ENCODE measurements at regions not wholly inside any gene's neighbourhood (a gene's known extent, or its start where the extent isn't known, plus 50 kb on each side); places are given as distances from the start of the nearest gene placed in this dataset.
"Not testable (repeated sequence)": the region's sequence is repeated elsewhere in the genome, so short reads cannot be mapped to it uniquely, and the experiment has no call there.

DNA sequence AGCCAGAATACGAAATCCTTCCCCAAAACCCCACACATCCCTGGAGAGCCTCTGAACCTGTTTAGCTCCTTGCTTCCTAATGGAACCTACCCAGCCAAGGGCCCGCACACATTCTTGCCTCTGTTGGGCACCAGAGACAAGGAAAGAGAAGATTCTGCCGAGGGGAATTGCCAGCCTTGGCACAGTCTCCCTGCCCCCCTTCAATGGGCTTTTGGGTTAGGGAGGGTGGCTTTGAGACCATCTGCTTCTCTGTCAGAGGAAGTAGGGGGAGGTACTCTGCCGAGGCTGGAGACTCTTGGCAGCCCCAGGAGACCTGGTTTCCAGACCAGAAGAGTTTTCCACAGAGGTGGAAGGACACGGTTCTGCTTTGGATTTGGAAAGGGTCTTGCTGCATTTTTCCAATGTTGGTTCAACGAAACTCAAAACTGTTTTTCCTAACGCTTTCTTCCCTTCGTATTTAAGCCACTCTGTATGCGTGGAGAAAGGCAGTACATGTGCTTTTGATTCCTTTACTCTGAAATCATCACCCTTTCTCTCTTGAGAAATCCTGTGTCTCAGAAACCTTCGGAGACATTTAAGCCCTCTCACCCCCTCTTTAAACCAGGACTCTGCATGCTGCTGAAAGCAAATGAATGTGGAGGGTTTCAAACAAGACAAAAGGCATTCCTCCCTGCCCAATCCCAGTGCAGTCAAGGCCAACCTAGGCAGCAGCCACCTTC, 78.8 kb upstream of the PRR23C start:
- Histone ChIP-seq H3K27me3 (ENCODE audit: control insufficient read depth, insufficient read depth, low read length) (no peaks in the 10 kb centered on the region), H3K9me3 (ENCODE audit: control insufficient read depth, insufficient read depth, low read length) (no peaks in the 10 kb centered on the region), H3K36me3 (ENCODE audit: control insufficient read depth, insufficient read depth, low read length) (no peaks in the 10 kb centered on the region), H3K4me1 (ENCODE audit: control insufficient read depth, insufficient read depth, low read length) (no peaks in the 10 kb centered on the region), H3K27ac (ENCODE audit: low read length) (no peak overlapping the region), H3K4me3 (ENCODE audit: low read length) (no peak overlapping the region)
- WGBS (ENCODE audit: insufficient coverage, insufficient read length) = no CpG with 5 or more reads among the region's 10 CpGs
- no peak for DNase-seq (ENCODE audit: low read depth, low spot score)

DNA sequence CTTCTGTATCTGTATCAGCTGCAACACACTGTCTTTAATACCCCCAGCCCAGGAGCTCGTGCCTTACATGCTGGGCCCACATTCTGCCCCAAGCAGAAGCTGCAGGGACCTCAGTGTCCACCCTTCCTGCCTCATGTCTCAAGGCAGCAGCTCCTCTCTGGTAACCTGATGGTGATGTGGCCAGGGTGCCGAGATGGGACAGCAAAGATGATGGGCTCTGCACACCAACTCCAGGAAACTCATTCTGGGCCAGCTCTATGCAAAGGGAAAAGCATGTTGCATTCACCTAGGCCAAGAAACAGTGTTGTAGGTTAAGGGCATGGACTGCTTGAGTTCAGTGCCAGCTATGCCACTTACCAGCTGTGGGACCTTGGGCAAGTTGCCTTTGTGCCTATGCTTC, 79.5 kb upstream of the PRR23C start:
- Histone ChIP-seq H3K36me3 (ENCODE audit: control insufficient read depth, insufficient read depth, low read length) (no peaks in the 10 kb centered on the region), H3K4me3 (ENCODE audit: low read length) (no peak overlapping the region), H3K27ac (ENCODE audit: low read length) (no peak overlapping the region), H3K27me3 (ENCODE audit: control insufficient read depth, insufficient read depth, low read length) (no peaks in the 10 kb centered on the region), H3K9me3 (ENCODE audit: control insufficient read depth, insufficient read depth, low read length) (no peaks in the 10 kb centered on the region), H3K4me1 (ENCODE audit: control insufficient read depth, insufficient read depth, low read length) (no peaks in the 10 kb centered on the region)
- no peak for DNase-seq (ENCODE audit: low read depth, low spot score)
- WGBS (ENCODE audit: insufficient coverage, insufficient read length) = no CpG with 5 or more reads among the region's 2 CpGs

DNA sequence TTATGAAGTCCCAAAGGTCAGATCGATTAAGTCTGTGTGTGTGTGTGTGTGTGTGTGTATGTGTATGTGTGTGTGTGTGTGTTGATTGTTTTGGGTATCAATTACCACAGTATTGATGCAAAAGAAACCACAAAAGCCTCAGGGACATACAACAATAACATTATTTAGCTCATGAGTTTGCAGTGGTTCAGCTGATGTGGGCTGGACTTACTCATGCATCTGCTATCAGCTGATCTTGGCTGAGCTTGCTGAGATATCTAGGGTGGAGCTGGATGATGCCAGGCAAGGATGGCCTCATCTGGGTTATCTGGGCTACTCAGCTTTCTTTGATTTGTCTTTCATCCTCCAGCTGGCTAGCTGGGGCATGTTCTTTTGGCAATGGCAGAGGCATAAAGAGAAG, 82.4 kb upstream of the PRR23C start:
- H3K27me3 ChIP-seq (ENCODE audit: control insufficient read depth, insufficient read depth, low read length) = no peaks in the 10 kb centered on the region
- H3K4me3 ChIP-seq (ENCODE audit: low read length) = no peak overlapping the region
- H3K4me1 ChIP-seq (ENCODE audit: control insufficient read depth, insufficient read depth, low read length) = no peaks in the 10 kb centered on the region
- H3K9me3 ChIP-seq (ENCODE audit: control insufficient read depth, insufficient read depth, low read length) = no peaks in the 10 kb centered on the region
- DNase-seq (ENCODE audit: low read depth, low spot score) = no peak
- WGBS (ENCODE audit: insufficient coverage, insufficient read length) = no CpG with 5 or more reads among the region's 1 CpG
- H3K27ac ChIP-seq (ENCODE audit: low read length) = no peak overlapping the region
- H3K36me3 ChIP-seq (ENCODE audit: control insufficient read depth, insufficient read depth, low read length) = no peaks in the 10 kb centered on the region

DNA sequence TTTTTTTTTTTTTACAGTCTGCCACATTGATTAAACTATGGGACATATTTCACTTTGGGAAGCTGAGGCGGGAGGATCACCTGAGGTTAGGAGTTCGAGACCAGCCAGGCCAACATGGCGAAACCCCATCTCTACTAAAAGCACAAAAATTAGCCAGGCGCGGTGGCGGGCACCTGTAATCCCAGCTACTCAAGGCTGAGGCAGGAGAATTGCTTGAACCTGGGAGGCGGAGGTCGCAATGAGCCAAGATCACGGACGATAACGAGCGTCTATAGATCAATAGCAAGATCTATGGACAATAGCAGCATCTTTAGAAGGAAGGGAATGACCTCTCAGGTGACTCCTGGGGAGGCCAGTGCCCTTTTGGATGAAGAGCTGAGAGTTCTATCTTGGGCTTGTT, 82.9 kb upstream of the PRR23C start:
- H3K4me1 ChIP-seq (ENCODE audit: control insufficient read depth, insufficient read depth, low read length); H3K27me3 ChIP-seq (ENCODE audit: control insufficient read depth, insufficient read depth, low read length); H3K36me3 ChIP-seq (ENCODE audit: control insufficient read depth, insufficient read depth, low read length); H3K9me3 ChIP-seq (ENCODE audit: control insufficient read depth, insufficient read depth, low read length); H3K27ac ChIP-seq (ENCODE audit: low read length); DNase-seq (ENCODE audit: low read depth, low spot score); H3K4me3 ChIP-seq (ENCODE audit: low read length): not testable (repeated sequence)
- no CpG with 5 or more reads among the region's 12 CpGs for WGBS (ENCODE audit: insufficient coverage, insufficient read length)

DNA sequence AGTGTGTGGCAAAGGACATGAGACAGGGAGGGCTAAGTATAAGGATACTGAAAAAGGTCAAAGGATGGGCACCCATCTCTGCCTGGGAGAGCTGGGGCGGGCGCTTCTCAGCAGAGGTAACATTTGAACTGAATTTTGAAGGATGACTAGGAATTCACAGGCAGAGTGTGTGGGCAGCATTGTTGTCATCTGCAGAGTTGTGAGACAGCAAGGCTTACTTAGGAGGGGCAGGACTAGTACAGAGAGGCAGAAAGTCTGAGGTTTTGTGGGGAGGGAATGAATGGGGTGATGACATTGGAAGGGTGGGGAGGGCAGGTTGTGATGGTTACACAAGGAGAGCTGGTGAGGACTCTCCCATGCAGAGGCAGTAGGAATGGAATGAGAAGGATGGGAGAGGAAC, 84.1 kb upstream of the PRR23C start:
- H3K4me3 ChIP-seq (ENCODE audit: low read length) = no peak overlapping the region
- WGBS (ENCODE audit: insufficient coverage, insufficient read length) = no CpG with 5 or more reads among the region's 2 CpGs
- no peak for DNase-seq (ENCODE audit: low read depth, low spot score)
- H3K4me1 ChIP-seq (ENCODE audit: control insufficient read depth, insufficient read depth, low read length) = no peaks in the 10 kb centered on the region
- no peaks in the 10 kb centered on the region for H3K9me3 ChIP-seq (ENCODE audit: control insufficient read depth, insufficient read depth, low read length)
- H3K27me3 ChIP-seq (ENCODE audit: control insufficient read depth, insufficient read depth, low read length) = no peaks in the 10 kb centered on the region
- no peak overlapping the region for H3K27ac ChIP-seq (ENCODE audit: low read length)
- H3K36me3 ChIP-seq (ENCODE audit: control insufficient read depth, insufficient read depth, low read length) = no peaks in the 10 kb centered on the region

DNA sequence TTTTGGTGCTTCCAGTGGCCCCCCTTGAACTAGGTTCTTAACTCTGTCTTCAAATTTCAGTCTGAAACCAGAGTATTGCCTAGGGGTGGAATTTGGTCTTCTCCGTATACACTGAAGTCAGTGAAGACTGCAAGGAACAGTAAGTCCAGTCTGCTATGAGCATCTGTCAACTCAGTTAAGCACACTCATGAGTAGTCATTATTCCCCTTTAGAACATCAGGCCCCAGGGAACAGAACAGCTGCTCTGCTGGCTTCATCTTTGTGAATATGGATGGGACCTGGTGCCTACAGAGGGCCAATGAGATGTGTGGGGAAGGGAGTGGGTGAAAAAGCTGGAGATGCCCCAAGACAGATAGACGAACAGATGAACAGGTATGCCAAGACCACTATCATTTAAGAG, 85.2 kb upstream of the PRR23C start:
- WGBS (ENCODE audit: insufficient coverage, insufficient read length) = no CpG with 5 or more reads among the region's 2 CpGs
- DNase-seq (ENCODE audit: low read depth, low spot score) = no peak
- H3K36me3 ChIP-seq (ENCODE audit: control insufficient read depth, insufficient read depth, low read length) = no peaks in the 10 kb centered on the region

DNA sequence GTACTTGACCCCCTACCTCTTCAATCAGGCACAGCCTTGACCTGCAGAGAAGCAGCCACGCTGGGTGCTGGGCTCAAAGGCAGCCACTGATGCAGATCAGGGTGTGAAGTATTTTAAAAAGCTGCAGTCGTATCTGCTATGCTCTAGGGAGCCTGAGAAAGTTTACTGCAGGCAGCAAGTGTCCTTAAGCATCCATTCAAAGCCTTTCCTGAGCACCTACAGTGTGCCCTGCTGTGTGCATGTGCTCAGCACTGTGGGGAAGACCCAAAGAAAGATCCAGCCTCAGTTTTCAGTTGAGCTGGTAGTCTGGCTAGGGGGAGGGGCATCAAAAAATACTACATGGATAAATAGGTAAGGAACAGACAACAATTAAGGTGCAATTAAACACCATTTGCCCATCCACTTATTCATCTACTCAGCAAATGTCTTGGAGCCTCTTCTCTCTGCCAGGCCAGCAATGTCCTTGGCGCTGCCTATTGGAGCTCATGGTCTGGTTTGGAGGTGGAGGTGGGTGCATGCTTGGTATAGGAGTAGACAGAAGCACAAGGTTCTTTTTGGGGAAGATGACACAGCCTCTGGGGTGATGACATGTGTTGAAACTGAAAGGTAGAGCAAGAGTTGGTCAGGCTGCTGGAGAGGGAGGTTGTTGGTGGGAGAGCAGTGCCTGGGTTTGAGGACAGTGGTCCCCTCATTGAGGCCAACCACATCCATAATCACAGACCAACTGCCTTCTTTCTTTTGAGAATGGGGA, 85.9 kb upstream of the PRR23C start:
- WGBS (ENCODE audit: insufficient coverage, insufficient read length) = no CpG with 5 or more reads among the region's 3 CpGs
- DNase-seq (ENCODE audit: low read depth, low spot score) = no peak

More for the DNA sequence above, 85.2 kb upstream of the PRR23C start:
- no peak overlapping the region for H3K4me3 ChIP-seq (ENCODE audit: low read length)
- no peaks in the 10 kb centered on the region for H3K9me3 ChIP-seq (ENCODE audit: control insufficient read depth, insufficient read depth, low read length)
- H3K27me3 ChIP-seq (ENCODE audit: control insufficient read depth, insufficient read depth, low read length) = no peaks in the 10 kb centered on the region
- no peak overlapping the region for H3K27ac ChIP-seq (ENCODE audit: low read length)
- H3K4me1 ChIP-seq (ENCODE audit: control insufficient read depth, insufficient read depth, low read length) = no peaks in the 10 kb centered on the region

DNA sequence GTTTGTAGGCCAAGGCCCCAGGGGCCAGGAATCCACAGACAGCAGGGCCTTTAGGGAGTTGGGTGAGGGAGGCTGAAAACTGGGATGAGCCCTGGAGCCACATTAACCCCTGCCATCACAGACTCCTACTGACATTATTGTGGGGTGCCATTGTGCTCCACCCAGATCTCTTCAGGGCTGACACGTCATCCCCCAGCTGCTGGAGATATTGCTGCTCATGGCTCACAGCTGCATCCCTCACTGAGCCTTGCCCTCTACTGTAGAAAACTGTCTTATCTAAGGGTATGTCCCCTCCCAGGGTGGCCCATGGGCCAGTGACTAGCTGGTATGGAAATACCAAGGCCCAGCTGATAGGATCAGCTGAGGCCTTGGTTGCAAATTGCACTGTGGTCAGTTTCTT, 87.3 kb upstream of the PRR23C start:
- Histone ChIP-seq H3K4me1 (ENCODE audit: control insufficient read depth, insufficient read depth, low read length) (no peaks in the 10 kb centered on the region), H3K36me3 (ENCODE audit: control insufficient read depth, insufficient read depth, low read length) (no peaks in the 10 kb centered on the region), H3K27ac (ENCODE audit: low read length) (no peak overlapping the region), H3K9me3 (ENCODE audit: control insufficient read depth, insufficient read depth, low read length) (no peaks in the 10 kb centered on the region), H3K4me3 (ENCODE audit: low read length) (no peak overlapping the region), H3K27me3 (ENCODE audit: control insufficient read depth, insufficient read depth, low read length) (no peaks in the 10 kb centered on the region)
- no peak for DNase-seq (ENCODE audit: low read depth, low spot score)
- no CpG with 5 or more reads among the region's 1 CpG for WGBS (ENCODE audit: insufficient coverage, insufficient read length)

More for the DNA sequence above, 85.9 kb upstream of the PRR23C start:
- Histone ChIP-seq H3K4me3 (ENCODE audit: low read length) (no peak overlapping the region), H3K4me1 (ENCODE audit: control insufficient read depth, insufficient read depth, low read length) (no peaks in the 10 kb centered on the region), H3K27ac (ENCODE audit: low read length) (no peak overlapping the region), H3K9me3 (ENCODE audit: control insufficient read depth, insufficient read depth, low read length) (no peaks in the 10 kb centered on the region), H3K27me3 (ENCODE audit: control insufficient read depth, insufficient read depth, low read length) (no peaks in the 10 kb centered on the region), H3K36me3 (ENCODE audit: control insufficient read depth, insufficient read depth, low read length) (no peaks in the 10 kb centered on the region)

DNA sequence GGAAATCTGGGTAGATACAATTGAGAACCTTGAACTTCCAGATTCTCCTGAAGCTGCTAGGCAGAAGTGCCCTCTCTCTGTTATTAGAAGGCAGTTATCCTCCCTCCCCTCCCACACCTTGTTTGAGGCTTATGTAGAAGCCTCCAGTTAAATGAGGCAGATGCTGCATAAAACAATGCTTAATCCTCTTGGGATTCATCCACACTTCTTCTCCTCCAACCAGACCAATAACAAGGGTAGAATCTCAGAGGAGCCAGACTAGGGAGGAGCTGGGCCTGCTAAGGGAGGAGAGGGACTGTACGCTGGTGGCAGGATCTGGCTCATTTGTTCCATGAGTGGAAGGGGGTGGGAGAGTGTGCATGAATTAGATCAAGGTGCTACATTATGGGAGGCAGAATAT, 88.3 kb upstream of the PRR23C start:
- no peaks in the 10 kb centered on the region for H3K4me1 ChIP-seq (ENCODE audit: control insufficient read depth, insufficient read depth, low read length)
- no peaks in the 10 kb centered on the region for H3K27me3 ChIP-seq (ENCODE audit: control insufficient read depth, insufficient read depth, low read length)
- H3K27ac ChIP-seq (ENCODE audit: low read length) = no peak overlapping the region
- no CpG with 5 or more reads among the region's 1 CpG for WGBS (ENCODE audit: insufficient coverage, insufficient read length)
- no peaks in the 10 kb centered on the region for H3K9me3 ChIP-seq (ENCODE audit: control insufficient read depth, insufficient read depth, low read length)
- no peak for DNase-seq (ENCODE audit: low read depth, low spot score)
- no peaks in the 10 kb centered on the region for H3K36me3 ChIP-seq (ENCODE audit: control insufficient read depth, insufficient read depth, low read length)
- H3K4me3 ChIP-seq (ENCODE audit: low read length) = no peak overlapping the region

DNA sequence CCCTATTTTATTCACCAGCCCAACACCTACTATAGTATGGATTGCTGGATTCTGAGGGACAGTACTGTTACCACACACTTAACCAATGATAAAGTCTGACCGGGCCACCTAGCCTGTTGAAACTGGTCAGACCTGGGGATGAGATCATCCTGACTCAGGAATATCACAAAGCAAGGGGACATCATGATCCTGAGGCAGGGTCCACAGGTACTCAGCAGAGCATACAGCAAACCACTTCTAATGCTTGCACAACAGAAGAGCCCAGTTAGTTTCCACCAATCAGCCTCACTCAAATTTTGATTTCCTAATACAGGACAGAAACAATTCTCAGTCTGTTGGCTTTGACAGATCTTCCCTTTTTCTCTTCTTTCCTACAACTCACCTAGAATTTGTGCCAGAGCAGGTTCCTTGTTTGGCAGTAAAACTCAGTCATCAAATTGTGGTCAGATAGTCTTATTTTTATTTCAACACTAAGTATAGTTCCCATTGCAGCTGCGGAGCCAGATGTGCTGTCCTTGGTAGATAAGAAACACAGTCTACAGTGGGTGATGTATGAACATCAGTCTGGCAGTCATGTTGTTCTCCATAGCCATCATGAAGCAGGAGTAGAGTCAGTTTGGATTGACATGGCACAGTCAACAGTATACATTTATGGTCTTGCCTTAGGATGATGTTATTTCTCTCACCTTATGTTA, 90.1 kb upstream of the PRR23C start:
- no peaks in the 10 kb centered on the region for H3K9me3 ChIP-seq (ENCODE audit: control insufficient read depth, insufficient read depth, low read length)
- no CpG with 5 or more reads among the region's 2 CpGs for WGBS (ENCODE audit: insufficient coverage, insufficient read length)
- H3K27me3 ChIP-seq (ENCODE audit: control insufficient read depth, insufficient read depth, low read length) = no peaks in the 10 kb centered on the region
- H3K36me3 ChIP-seq (ENCODE audit: control insufficient read depth, insufficient read depth, low read length) = no peaks in the 10 kb centered on the region
- DNase-seq (ENCODE audit: low read depth, low spot score) = no peak
- H3K4me3 ChIP-seq (ENCODE audit: low read length) = no peak overlapping the region
- H3K4me1 ChIP-seq (ENCODE audit: control insufficient read depth, insufficient read depth, low read length) = no peaks in the 10 kb centered on the region
- H3K27ac ChIP-seq (ENCODE audit: low read length) = no peak overlapping the region

Measured in iPS DF 6.9 (cell line).